ENCODE measurements at regions not wholly inside any gene's neighbourhood (a gene's known extent, or its start where the extent isn't known, plus 50 kb on each side); places are given as distances from the start of the nearest gene placed in this dataset.
"Not testable (repeated sequence)": the region's sequence is repeated elsewhere in the genome, so short reads cannot be mapped to it uniquely, and the experiment has no call there.

- H3K27me3 ChIP-seq (ENCODE audit: control insufficient read depth, low read length); H3K27ac ChIP-seq (ENCODE audit: low read depth, low read length); H3K4me2 ChIP-seq (ENCODE audit: low read length); H4K20me1 ChIP-seq (ENCODE audit: control insufficient read depth, insufficient read depth, low read depth, low read length); H3K9me3 ChIP-seq (ENCODE audit: control insufficient read depth, insufficient read depth, low read length); H3K4me1 ChIP-seq (ENCODE audit: control insufficient read depth, low read length); H3K4me3 ChIP-seq (ENCODE audit: low read length); H3F3A ChIP-seq (ENCODE audit: control insufficient read depth, insufficient read depth); H3K79me2 ChIP-seq (ENCODE audit: control insufficient read depth, low read length); H3K9me2 ChIP-seq (replicated peaks; ENCODE audit: control insufficient read depth, low read length); H3K36me3 ChIP-seq (ENCODE audit: control insufficient read depth, low read length): not testable (repeated sequence)
These were observed 790.4 kb downstream of the TTLL7 start for GRCh38 chr1:83208540-83208939.

GRCh38 chr1:83194610-83195009 is 804.3 kb downstream of the TTLL7 start:
- not testable (repeated sequence) for H3K36me3 ChIP-seq (ENCODE audit: control insufficient read depth, low read length); H3K27ac ChIP-seq (ENCODE audit: low read depth, low read length); H3K4me3 ChIP-seq (ENCODE audit: low read length); H3K4me1 ChIP-seq (ENCODE audit: control insufficient read depth, low read length); H3K9me2 ChIP-seq (replicated peaks; ENCODE audit: control insufficient read depth, low read length); H3K79me2 ChIP-seq (ENCODE audit: control insufficient read depth, low read length); H3K9me3 ChIP-seq (ENCODE audit: control insufficient read depth, insufficient read depth, low read length); H3K4me2 ChIP-seq (ENCODE audit: low read length); H3K27me3 ChIP-seq (ENCODE audit: control insufficient read depth, low read length); H3F3A ChIP-seq (ENCODE audit: control insufficient read depth, insufficient read depth); H4K20me1 ChIP-seq (ENCODE audit: control insufficient read depth, insufficient read depth, low read depth, low read length)

GRCh38 chr1:83182033-83182728 is 816.8 kb downstream of the TTLL7 start:
- not testable (repeated sequence) for H3K4me3 ChIP-seq (ENCODE audit: low read length); H3K4me2 ChIP-seq (ENCODE audit: low read length); H3K9me3 ChIP-seq (ENCODE audit: control insufficient read depth, insufficient read depth, low read length); H3K4me1 ChIP-seq (ENCODE audit: control insufficient read depth, low read length); H3F3A ChIP-seq (ENCODE audit: control insufficient read depth, insufficient read depth); H3K79me2 ChIP-seq (ENCODE audit: control insufficient read depth, low read length); H3K27me3 ChIP-seq (ENCODE audit: control insufficient read depth, low read length); H3K27ac ChIP-seq (ENCODE audit: low read depth, low read length); H3K36me3 ChIP-seq (ENCODE audit: control insufficient read depth, low read length); H4K20me1 ChIP-seq (ENCODE audit: control insufficient read depth, insufficient read depth, low read depth, low read length); H3K9me2 ChIP-seq (replicated peaks; ENCODE audit: control insufficient read depth, low read length)

- not testable (repeated sequence) for H3K27me3 ChIP-seq (ENCODE audit: control insufficient read depth, low read length); H3F3A ChIP-seq (ENCODE audit: control insufficient read depth, insufficient read depth); H3K27ac ChIP-seq (ENCODE audit: low read depth, low read length); H3K79me2 ChIP-seq (ENCODE audit: control insufficient read depth, low read length); H3K9me2 ChIP-seq (replicated peaks; ENCODE audit: control insufficient read depth, low read length); H3K9me3 ChIP-seq (ENCODE audit: control insufficient read depth, insufficient read depth, low read length); H3K4me2 ChIP-seq (ENCODE audit: low read length); H3K36me3 ChIP-seq (ENCODE audit: control insufficient read depth, low read length); H4K20me1 ChIP-seq (ENCODE audit: control insufficient read depth, insufficient read depth, low read depth, low read length); H3K4me1 ChIP-seq (ENCODE audit: control insufficient read depth, low read length); H3K4me3 ChIP-seq (ENCODE audit: low read length)
These were observed 818.3 kb downstream of the TTLL7 start for GRCh38 chr1:83180621-83181020.

GRCh38 chr1:83167634-83168033 is 831.3 kb downstream of the TTLL7 start:
- H3K27ac ChIP-seq (ENCODE audit: low read depth, low read length); H3K36me3 ChIP-seq (ENCODE audit: control insufficient read depth, low read length); H3K4me1 ChIP-seq (ENCODE audit: control insufficient read depth, low read length); H3F3A ChIP-seq (ENCODE audit: control insufficient read depth, insufficient read depth); H3K79me2 ChIP-seq (ENCODE audit: control insufficient read depth, low read length); H3K4me2 ChIP-seq (ENCODE audit: low read length); H3K4me3 ChIP-seq (ENCODE audit: low read length); H3K9me3 ChIP-seq (ENCODE audit: control insufficient read depth, insufficient read depth, low read length); H3K27me3 ChIP-seq (ENCODE audit: control insufficient read depth, low read length); H3K9me2 ChIP-seq (replicated peaks; ENCODE audit: control insufficient read depth, low read length); H4K20me1 ChIP-seq (ENCODE audit: control insufficient read depth, insufficient read depth, low read depth, low read length): not testable (repeated sequence)

- H3K27me3 ChIP-seq (ENCODE audit: control insufficient read depth, low read length); H3K36me3 ChIP-seq (ENCODE audit: control insufficient read depth, low read length); H3K4me2 ChIP-seq (ENCODE audit: low read length); H3K9me3 ChIP-seq (ENCODE audit: control insufficient read depth, insufficient read depth, low read length); H3K4me3 ChIP-seq (ENCODE audit: low read length); H3F3A ChIP-seq (ENCODE audit: control insufficient read depth, insufficient read depth); H4K20me1 ChIP-seq (ENCODE audit: control insufficient read depth, insufficient read depth, low read depth, low read length); H3K27ac ChIP-seq (ENCODE audit: low read depth, low read length); H3K4me1 ChIP-seq (ENCODE audit: control insufficient read depth, low read length); H3K79me2 ChIP-seq (ENCODE audit: control insufficient read depth, low read length); H3K9me2 ChIP-seq (replicated peaks; ENCODE audit: control insufficient read depth, low read length): not testable (repeated sequence)
These were observed 835.0 kb downstream of the TTLL7 start for GRCh38 chr1:83163879-83164475.

GRCh38 chr1:83158924-83159323 is 840.0 kb downstream of the TTLL7 start:
- H4K20me1 ChIP-seq (ENCODE audit: control insufficient read depth, insufficient read depth, low read depth, low read length); H3K4me2 ChIP-seq (ENCODE audit: low read length); H3K79me2 ChIP-seq (ENCODE audit: control insufficient read depth, low read length); H3F3A ChIP-seq (ENCODE audit: control insufficient read depth, insufficient read depth); H3K4me1 ChIP-seq (ENCODE audit: control insufficient read depth, low read length); H3K27me3 ChIP-seq (ENCODE audit: control insufficient read depth, low read length); H3K4me3 ChIP-seq (ENCODE audit: low read length); H3K9me3 ChIP-seq (ENCODE audit: control insufficient read depth, insufficient read depth, low read length); H3K36me3 ChIP-seq (ENCODE audit: control insufficient read depth, low read length); H3K9me2 ChIP-seq (replicated peaks; ENCODE audit: control insufficient read depth, low read length); H3K27ac ChIP-seq (ENCODE audit: low read depth, low read length): not testable (repeated sequence)

GRCh38 chr1:83154306-83154705 is 844.6 kb downstream of the TTLL7 start:
- not testable (repeated sequence) for H3K4me2 ChIP-seq (ENCODE audit: low read length); H3K4me3 ChIP-seq (ENCODE audit: low read length); H3K36me3 ChIP-seq (ENCODE audit: control insufficient read depth, low read length); H3F3A ChIP-seq (ENCODE audit: control insufficient read depth, insufficient read depth); H3K9me3 ChIP-seq (ENCODE audit: control insufficient read depth, insufficient read depth, low read length); H3K27me3 ChIP-seq (ENCODE audit: control insufficient read depth, low read length); H4K20me1 ChIP-seq (ENCODE audit: control insufficient read depth, insufficient read depth, low read depth, low read length); H3K79me2 ChIP-seq (ENCODE audit: control insufficient read depth, low read length); H3K27ac ChIP-seq (ENCODE audit: low read depth, low read length); H3K9me2 ChIP-seq (replicated peaks; ENCODE audit: control insufficient read depth, low read length); H3K4me1 ChIP-seq (ENCODE audit: control insufficient read depth, low read length)
